ENCODE measurements at regions not wholly inside any gene's neighbourhood (a gene's known extent, or its start where the extent isn't known, plus 50 kb on each side); places are given as distances from the start of the nearest gene placed in this dataset.

DNA sequence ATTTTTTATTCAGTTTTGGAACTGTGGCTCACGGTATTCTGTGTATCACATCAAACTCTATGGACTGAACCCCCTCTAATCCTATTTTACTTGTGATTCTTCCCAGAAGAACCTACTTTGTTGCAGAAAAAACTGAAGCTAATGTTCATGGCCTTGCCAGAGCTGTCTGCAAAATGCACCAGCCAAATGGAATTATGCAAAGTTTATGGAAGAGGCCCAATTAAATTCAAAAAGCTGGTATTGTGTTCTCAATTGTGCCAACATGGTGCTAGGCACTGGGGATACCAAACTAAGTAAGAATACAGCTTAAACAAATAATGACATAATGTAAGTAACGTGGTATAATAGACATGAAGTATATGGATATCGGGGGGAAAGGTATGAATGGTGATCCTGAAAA is 273.8 kb upstream of the DUSP10 start:
- intact Hi-C loops (cut with DNase I; ENCODE audit: low total_unique reads), result no loop called here
- DNase-seq, result no peak

DNA sequence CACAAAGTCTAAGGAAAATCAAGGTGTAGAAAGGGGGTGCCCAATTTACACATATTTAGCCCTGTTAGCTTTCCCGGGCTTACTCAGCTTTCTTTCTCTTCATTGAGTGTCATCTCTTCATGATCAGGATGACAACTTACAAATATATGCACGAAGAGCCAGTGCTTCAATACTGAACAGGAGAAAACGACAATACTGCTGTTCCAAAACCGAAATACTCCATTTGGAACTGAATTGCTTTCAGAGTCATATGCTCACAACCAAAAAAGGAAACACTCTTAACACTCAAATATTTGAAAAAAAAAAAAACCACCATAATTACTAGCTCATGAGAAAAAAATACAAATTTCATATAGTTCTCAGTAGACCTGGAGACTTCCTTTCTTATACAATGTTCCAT is 272.1 kb upstream of the DUSP10 start:
- Histone ChIP-seq H3K4me3 (no peak overlapping the region), H3K9me3 (no peaks in the 10 kb centered on the region), H3K36me3 (no peaks in the 10 kb centered on the region), H3K27me3 (no peaks in the 10 kb centered on the region), H3K27ac (no peak overlapping the region), H3K4me1 (no peaks in the 10 kb centered on the region)
- no peak for DNase-seq
- no peak for TF ChIP-seq POLR2A (IDR thresholded peaks at IDR 0.05)
- TF ChIP-seq, protein P1, sequence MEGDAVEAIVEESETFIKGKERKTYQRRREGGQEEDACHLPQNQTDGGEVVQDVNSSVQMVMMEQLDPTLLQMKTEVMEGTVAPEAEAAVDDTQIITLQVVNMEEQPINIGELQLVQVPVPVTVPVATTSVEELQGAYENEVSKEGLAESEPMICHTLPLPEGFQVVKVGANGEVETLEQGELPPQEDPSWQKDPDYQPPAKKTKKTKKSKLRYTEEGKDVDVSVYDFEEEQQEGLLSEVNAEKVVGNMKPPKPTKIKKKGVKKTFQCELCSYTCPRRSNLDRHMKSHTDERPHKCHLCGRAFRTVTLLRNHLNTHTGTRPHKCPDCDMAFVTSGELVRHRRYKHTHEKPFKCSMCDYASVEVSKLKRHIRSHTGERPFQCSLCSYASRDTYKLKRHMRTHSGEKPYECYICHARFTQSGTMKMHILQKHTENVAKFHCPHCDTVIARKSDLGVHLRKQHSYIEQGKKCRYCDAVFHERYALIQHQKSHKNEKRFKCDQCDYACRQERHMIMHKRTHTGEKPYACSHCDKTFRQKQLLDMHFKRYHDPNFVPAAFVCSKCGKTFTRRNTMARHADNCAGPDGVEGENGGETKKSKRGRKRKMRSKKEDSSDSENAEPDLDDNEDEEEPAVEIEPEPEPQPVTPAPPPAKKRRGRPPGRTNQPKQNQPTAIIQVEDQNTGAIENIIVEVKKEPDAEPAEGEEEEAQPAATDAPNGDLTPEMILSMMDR (IDR thresholded peaks at IDR 0.05), result no peak
- intact Hi-C loops (cut with DNase I; ENCODE audit: low total_unique reads), result no loop called here

More for the DNA sequence above, 273.8 kb upstream of the DUSP10 start:
- H3K4me1 ChIP-seq, result no peaks in the 10 kb centered on the region
- H3K36me3 ChIP-seq, result no peaks in the 10 kb centered on the region
- TF ChIP-seq, protein P1 (IDR thresholded peaks at IDR 0.05), result no peak
- TF ChIP-seq POLR2A (IDR thresholded peaks at IDR 0.05), result no peak
- no peaks in the 10 kb centered on the region for H3K27me3 ChIP-seq
- no peak overlapping the region for H3K4me3 ChIP-seq
- no peak overlapping the region for H3K27ac ChIP-seq
- H3K9me3 ChIP-seq, result no peaks in the 10 kb centered on the region

DNA sequence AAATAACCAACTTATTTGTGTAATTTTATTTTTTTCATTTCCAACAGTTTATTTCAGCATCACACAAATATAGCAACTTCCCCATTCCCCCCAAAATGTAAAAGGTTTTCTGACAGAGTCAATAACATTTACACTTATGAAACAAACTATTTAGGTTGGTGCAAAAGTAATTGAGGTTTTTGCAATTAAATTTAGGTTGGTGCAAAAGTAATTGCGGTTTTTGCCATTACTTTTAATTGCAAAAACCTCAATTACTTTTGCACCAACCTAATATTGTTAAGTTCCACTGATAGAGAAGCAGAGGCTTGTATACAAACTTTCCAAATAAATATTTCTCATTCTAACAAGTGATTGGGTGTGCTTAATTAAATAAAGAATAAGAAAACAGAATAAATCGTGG is 270.9 kb upstream of the DUSP10 start:
- Histone ChIP-seq H3K27ac (no peak overlapping the region), H3K36me3 (no peaks in the 10 kb centered on the region), H3K4me1 (no peaks in the 10 kb centered on the region), H3K27me3 (no peaks in the 10 kb centered on the region), H3K4me3 (no peak overlapping the region), H3K9me3 (no peaks in the 10 kb centered on the region)
- no peak for DNase-seq
- intact Hi-C loops (cut with DNase I; ENCODE audit: low total_unique reads), result no loop called here
- TF ChIP-seq POLR2A (IDR thresholded peaks at IDR 0.05), result no peak
- TF ChIP-seq, protein P1 (IDR thresholded peaks at IDR 0.05), result no peak

DNA sequence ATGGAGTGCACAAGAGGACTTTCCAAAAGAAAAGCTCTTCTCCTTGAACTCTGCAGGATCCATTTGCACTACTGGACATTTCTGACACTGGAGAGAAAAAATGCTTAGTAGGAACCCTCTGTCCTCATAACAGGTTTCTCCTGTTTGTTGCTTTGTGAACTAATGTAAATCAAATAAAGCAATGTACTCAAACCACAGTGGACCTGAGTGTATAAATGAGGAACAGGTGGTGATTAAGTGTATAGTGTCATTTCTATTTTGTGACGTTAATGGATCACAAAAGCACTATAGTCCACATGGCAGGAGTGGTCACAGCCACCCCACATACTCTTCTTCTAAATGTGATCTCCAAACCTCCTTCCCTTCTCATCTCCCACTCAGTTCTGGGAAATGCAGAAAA is 268.4 kb upstream of the DUSP10 start:
- H3K9me3 ChIP-seq, result no peaks in the 10 kb centered on the region
- H3K4me1 ChIP-seq, result no peaks in the 10 kb centered on the region
- H3K4me3 ChIP-seq, result no peak overlapping the region
- no peaks in the 10 kb centered on the region for H3K27me3 ChIP-seq
- no peaks in the 10 kb centered on the region for H3K36me3 ChIP-seq
- intact Hi-C loops (cut with DNase I; ENCODE audit: low total_unique reads), result no loop called here
- DNase-seq, result no peak
- H3K27ac ChIP-seq, result no peak overlapping the region
- no peak for TF ChIP-seq POLR2A (IDR thresholded peaks at IDR 0.05)
- TF ChIP-seq, protein P1 (IDR thresholded peaks at IDR 0.05), result no peak

DNA sequence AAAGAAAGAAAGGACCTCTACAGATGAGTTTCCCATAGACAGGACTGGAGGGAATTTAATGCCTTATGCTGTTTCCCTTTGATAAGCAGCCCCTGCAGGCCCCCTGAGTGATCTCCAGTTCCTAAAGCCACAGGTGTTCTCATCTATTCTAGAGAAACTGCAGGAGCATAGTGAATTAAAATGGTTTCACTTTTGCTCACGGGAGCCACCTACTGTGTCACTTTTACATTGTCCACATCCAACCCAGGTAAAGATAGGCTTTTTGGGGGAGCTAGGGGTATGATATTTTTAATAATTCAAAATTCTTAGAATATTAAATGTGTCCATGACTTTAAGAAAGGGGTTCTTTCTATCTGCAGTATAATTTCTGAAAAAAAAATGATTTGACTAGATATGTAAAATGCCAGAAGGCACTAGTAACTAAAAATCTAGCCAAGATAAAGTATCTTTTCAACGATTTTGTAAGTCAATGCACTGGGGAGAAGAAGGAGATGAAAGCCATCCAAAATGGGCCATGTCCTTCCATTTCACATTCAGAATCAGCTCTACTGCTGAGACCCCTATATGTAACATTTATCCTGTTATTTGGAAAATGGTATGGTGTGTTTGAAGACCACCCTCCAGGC is 267.3 kb upstream of the DUSP10 start:
- no peak overlapping the region for H3K4me3 ChIP-seq
- H3K27ac ChIP-seq, result no peak overlapping the region
- no peak for DNase-seq
- no peaks in the 10 kb centered on the region for H3K9me3 ChIP-seq
- H3K4me1 ChIP-seq, result no peaks in the 10 kb centered on the region
- TF ChIP-seq, protein P1 (IDR thresholded peaks at IDR 0.05), result no peak
- TF ChIP-seq POLR2A (IDR thresholded peaks at IDR 0.05), result no peak
- no peaks in the 10 kb centered on the region for H3K36me3 ChIP-seq
- intact Hi-C loops (cut with DNase I; ENCODE audit: low total_unique reads), result no loop called here
- H3K27me3 ChIP-seq, result no peaks in the 10 kb centered on the region

All from uterus (tissue), 3 donors.